Prostate gland (tissue), 2 donors: ENCODE measurements at regions not wholly inside any gene's neighbourhood (a gene's known extent, or its start where the extent isn't known, plus 50 kb on each side); places are given as distances from the start of the nearest gene placed in this dataset.
"Not testable (repeated sequence)": the region's sequence is repeated elsewhere in the genome, so short reads cannot be mapped to it uniquely, and the experiment has no call there.

ENCODE experiments used
- CTCF ChIP-seq, 4 experiments: fragments of 200-600 bp in 2 of 4; fragments of 450-650 bp in 2 of 4; sonication (generic) in 2 of 4; IDR thresholded peaks; 1 replicate in 3 of 4; 2 replicates in 1 of 4; pipeline ENCODE4 v1.5.1; 2016 to 2019; ENCODE audit warnings: antibody characterized with exemption in 4 of 4, mild to moderate bottlenecking in 2 of 4, moderate library complexity in 2 of 4
- POLR2A ChIP-seq: fragments of 450-650 bp; IDR thresholded peaks from one replicate; pipeline ENCODE4 v1.6.1; 2016; ENCODE audit warnings: antibody characterized with exemption, mild to moderate bottlenecking

DNA sequence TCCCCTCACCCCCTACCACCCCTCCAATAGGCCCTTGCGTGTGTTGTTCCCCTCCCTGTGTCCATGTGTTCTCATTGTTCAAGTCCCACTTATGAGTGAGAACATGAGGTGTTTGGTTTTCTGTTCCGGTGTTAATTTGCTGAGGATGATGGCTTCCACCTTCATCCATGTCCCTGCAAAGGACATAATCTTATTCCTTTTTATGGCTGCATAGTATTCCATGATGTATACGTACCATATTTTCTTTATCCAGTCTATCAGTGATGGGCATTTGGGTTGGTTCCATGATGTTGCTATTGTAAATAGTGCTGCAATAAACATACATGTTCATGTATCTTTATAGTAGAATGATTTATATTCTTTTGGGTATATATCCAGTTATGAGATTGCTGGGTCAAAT lies 523.6 kb upstream of the TBL1XR1 start:
- not testable (repeated sequence) for TF ChIP-seq CTCF (IDR thresholded peaks at IDR 0.05); POLR2A
